GM12874 (cell line): ENCODE measurements at regions not wholly inside any gene's neighbourhood (a gene's known extent, or its start where the extent isn't known, plus 50 kb on each side); places are given as distances from the start of the nearest gene placed in this dataset.

Source experiments
- TF ChIP-seq, protein P1 (sequence below): IDR thresholded peaks from 2 replicates; pipeline ENCODE4 v1.5.1; 2011; ENCODE audit warnings: low read depth, mild to moderate bottlenecking, control low read depth, low read length, moderate library complexity; ENCODE audit not compliant: insufficient read depth

DNA sequence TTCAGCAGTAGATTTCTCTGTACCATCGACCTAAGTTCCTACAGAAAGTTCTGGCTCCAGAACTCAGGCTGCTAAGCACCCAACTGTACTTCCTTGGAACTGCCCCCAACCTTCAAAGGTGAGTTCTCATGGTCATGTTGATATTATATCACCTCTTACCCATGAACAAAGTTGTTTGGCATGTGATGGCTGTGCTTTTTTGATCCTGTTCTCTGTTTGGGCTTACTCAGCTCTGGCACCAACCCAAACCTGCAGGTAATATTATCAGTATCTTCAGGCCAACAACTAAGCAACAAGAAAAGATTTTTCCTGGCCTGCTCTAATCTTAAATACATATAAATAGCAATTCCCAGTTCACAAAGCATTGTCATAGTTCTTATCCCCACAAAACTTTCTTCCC lies 318.7 kb upstream of the LMCD1 start:
- TF ChIP-seq, protein P1, sequence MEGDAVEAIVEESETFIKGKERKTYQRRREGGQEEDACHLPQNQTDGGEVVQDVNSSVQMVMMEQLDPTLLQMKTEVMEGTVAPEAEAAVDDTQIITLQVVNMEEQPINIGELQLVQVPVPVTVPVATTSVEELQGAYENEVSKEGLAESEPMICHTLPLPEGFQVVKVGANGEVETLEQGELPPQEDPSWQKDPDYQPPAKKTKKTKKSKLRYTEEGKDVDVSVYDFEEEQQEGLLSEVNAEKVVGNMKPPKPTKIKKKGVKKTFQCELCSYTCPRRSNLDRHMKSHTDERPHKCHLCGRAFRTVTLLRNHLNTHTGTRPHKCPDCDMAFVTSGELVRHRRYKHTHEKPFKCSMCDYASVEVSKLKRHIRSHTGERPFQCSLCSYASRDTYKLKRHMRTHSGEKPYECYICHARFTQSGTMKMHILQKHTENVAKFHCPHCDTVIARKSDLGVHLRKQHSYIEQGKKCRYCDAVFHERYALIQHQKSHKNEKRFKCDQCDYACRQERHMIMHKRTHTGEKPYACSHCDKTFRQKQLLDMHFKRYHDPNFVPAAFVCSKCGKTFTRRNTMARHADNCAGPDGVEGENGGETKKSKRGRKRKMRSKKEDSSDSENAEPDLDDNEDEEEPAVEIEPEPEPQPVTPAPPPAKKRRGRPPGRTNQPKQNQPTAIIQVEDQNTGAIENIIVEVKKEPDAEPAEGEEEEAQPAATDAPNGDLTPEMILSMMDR: no peak

DNA sequence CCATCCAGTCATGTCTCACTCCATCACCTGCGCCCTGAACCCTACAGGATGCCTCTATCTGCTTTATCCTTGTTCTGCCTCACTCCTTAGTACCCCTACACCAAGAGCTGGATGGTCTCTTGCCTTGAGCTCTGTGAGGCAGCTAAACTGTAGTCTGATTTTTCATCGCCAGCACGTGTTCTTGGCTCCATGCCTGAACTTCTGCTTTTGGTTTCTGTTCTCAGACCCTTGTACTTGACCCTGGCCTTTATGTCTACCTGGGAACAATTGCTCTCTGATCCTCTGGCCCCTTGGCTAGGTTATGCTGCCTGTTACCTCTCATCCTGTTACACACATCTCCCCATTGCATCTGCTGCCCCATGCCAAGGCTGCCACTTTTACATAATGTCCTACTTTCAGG lies 318.0 kb upstream of the LMCD1 start:
- TF ChIP-seq, protein P1: no peak

DNA sequence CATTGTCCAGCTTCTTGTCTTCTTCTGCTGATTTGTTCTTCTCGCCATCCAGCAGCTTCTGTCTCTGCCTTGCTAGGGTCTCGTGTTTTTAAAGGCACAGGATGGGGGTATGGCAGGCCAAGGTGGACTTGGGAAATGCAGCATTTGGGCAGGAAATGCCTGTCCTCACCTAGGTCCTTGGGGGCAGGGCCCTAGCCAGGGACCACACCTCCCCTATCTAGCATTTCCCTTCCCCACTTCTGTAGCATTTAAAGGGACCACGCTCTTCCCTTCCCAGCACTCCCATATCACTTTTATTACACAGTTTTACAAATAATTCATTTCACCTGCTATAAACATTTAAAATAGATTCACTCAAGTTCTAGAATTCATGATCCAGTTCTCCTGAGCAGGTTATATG lies 315.4 kb upstream of the LMCD1 start:
- TF ChIP-seq, protein P1: no peak

DNA sequence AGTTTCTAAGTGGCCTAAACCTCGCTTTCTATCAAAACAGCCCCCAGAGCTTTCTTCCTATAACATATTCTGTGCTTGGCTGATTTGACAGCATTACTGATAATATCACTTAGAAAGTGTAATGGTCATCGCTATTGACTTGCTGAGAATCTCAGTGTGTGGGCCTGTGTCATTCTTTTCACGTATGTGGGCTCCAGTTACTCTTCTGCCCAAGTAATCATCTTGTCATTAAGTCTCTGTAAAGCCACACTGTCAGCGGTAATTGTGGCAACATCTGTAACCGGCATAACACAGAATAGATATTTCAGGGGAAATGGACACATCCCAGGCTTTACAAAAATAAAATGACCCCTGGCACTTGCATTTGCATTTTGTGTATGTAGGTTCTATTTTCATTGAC lies 313.6 kb upstream of the LMCD1 start:
- TF ChIP-seq, protein P1: no peak

DNA sequence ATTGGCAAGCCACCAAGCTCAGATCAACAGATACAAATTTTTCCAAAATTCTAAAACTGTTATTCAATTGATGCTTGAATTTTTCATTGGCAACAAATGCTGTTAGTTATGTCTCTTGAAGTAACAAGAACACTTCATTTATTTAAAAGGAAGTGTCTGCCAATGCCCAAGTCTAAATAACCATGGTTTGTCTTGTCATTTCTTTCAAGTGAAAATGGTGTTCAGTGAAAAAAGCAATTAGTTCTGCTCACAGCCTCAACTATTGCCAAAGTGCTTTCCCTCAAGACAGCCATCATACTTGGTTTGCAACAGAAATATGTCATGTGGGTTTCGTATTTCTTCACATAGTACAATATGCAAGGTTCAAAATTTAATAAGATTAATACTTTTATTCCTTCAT lies 312.6 kb upstream of the LMCD1 start:
- TF ChIP-seq, protein P1: no peak

DNA sequence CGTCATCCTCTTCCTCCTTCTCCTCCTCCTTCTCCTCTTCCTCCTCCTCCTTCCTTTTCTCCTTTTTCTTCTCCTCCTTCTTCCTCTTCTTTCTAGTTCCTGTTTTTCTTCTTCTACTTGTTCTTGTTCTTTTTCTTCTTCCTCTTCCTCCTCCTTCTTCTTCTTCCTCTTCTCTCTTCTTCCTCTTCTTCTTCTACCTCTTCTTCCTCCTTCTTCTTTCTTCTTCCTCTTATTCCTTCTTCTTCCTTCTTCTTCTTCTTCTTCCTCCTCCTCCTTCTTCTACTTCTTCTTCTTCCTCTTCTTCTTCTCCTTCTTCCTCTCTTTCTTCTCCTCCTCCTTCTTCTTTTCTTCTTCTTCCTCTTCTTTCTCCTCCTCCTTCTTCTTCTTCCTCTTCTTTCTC lies 310.2 kb upstream of the LMCD1 start:
- TF ChIP-seq, protein P1: no peak

DNA sequence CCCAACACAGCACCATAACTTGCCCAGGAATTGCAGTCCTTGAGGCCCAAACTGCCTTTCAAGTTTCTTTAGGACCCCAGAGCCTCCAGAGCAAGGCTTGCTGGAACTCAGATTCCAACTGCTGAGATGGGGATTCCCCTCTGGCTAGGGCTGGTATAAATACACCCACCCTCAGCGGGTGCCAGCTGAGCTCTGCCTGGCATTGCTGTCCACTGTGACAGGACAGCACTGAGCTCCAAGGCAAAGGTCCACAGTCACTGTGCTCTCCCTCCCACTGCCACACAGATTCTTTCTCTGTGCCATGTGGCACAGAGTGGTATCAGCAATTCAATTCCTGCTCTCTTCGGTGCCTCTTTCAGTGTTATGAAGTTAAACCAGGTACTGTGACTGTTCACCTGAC lies 304.2 kb upstream of the LMCD1 start:
- TF ChIP-seq, protein P1: no peak

DNA sequence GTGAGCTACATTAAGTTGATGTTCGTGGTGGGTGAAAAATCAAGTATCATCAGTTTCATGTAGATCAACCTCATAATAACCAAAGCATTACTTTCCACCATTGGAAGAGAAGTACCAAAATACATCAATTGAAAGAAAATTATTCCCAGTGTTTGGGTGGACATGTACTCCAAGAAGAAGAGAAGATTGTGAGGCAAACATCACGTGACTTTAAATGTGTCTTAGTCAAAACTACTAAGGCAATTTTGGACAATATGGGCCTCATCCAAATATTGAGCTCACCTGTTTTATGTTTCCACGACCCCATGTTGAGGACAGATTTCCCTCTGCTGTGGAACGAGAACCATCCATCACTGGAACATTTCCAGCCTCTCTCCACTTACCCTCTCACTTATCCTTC lies 303.0 kb upstream of the LMCD1 start:
- TF ChIP-seq, protein P1: no peak
